Medulla oblongata (tissue), 1 donor: ENCODE measurements at regions not wholly inside any gene's neighbourhood (a gene's known extent, or its start where the extent isn't known, plus 50 kb on each side); places are given as distances from the start of the nearest gene placed in this dataset.
"Not testable (repeated sequence)": the region's sequence is repeated elsewhere in the genome, so short reads cannot be mapped to it uniquely, and the experiment has no call there.

Experiments used
- DNase-seq: peaks from one replicate; pipeline ENCODE4 v3.0.0-alpha.2; 2015; ENCODE audit errors: extremely low spot score

DNA sequence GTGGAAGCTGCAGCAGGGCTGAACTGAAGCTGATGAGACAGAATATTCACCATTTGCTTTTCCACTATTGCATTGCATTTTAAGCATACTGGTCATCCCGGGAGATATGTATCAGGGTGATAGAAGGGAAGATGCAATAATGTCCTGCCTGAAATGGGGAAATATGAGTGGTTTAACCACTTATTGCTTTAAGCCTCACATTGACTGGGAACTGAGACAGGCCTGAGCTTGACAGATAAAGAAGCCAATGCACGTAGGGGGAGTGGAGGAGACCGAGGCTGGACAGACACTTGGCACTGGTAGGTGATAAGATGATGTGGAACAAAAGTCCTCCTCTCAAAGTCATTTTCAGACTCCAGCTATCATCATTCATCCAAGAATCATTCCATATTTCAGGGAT, 911.7 kb upstream of the NCAM2 start:
- DNase-seq, result no peak

DNA sequence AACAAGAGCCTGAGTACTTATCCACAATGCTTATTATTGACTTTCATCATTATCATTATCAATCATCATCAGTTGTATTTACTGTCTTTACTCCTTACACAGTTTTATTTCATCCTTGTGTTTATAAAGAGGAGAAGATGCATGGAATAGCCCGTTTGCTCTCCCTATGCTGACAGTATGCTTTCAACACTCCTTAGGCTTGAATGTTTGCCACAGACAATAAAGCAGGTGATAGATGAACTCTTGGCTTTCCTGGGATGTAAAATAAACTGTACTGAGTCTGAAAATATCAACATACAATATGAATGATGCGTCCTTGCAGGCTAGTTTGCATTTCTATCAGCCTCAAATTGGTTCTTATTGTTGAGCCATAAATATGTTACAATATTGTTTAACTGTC, 891.8 kb upstream of the NCAM2 start:
- no peak for DNase-seq

DNA sequence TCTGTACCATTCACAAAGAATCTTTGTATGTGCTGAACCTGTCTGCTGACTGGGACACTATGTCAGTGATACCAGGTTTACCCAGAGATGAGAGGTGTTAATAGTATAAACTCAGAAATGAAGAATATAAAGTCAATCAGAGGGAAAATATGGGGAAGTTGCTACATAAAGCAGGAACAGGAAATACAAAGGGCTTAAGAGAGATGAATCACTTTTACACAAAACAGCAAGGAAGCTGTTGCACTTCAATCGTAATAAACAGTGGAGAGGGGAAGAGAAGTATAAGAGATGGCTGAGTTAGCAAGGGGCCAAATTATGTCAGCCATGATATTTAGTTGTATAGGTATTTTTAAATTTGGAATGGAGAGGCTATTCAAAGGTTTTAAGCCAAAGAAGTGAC, 890.2 kb upstream of the NCAM2 start:
- no peak for DNase-seq

DNA sequence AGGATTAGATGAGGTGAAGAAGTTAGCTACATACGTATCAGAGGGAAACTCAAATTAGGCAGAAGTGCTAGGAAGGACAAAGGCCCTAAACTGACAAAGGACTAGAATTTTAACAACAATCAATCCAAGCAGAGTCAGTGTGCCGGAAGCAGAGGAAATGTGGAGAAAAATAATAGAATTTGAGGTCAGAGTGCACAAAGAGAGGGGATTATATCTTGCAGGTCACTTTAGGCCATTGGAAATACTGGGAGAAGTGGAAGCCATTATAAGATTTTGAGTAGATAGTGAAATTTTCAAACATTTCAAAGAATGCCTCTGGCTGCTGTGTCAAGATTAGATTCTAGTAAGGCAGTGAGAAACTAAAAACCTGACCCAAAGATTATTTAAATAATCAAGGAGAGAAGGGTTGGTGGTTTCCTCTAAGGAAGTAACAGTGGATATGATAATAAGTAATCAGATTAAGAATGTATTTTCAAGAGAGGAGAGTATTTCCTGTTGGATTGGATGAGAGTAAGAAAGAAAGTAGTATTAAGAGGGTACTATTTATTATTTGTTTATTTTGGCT, 889.2 kb upstream of the NCAM2 start:
- no peak for DNase-seq

DNA sequence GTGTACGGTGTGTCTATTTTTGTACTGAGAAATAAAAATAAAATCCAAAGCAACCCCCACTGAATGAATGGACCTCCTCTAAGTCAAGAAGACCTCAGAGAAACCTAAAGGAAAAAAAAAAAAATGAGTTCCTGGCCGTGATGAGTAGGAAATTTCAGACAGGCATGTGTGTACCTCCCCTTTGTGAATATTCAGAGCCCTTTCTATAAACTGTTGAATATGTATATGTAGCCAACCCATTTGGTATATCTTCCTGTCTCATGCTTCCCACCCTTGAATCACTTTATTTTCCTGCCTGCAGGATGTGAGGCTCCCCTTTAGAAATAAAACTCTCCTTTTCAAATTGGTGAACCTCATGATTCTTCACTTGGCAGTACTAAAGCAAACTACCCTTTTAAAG, 887.8 kb upstream of the NCAM2 start:
- no peak for DNase-seq

DNA sequence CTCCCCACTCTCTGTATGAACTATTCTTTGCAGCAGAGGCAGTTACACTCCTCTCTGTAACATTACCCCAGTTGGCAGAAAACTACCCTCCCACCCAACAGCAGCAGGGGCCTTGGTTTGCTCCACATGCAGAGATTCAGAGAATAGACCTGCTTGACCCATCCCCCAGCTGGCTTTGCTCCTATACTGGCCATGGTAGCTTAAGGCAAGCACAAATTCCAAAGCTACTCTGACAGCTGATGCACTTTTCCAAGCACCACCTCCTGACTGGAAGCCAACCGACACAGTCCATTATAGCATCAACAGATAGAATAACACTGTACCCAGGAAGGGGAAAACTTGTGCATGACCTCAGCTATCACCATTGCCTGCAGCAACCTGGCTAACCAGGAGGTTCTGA, 846.5 kb upstream of the NCAM2 start:
- DNase-seq, result no peak

DNA sequence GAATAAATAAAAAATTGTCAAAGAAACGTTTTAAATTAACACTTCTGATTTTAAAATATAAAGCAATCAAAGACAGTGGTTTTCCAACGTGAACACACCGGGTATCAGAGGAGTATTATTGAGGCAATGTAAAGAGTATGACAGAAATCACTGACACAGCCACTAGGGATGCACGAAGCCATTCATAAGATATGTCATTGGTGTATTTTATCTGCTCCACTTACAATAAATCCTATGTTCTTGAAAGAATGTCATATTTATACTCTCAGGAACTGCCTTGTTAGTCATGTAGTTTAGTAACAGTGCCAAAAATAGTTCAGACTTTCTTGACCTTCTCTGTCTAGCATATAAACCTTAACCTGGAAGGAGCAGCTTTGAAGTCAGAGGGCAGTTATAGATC, 835.0 kb upstream of the NCAM2 start:
- no peak for DNase-seq

DNA sequence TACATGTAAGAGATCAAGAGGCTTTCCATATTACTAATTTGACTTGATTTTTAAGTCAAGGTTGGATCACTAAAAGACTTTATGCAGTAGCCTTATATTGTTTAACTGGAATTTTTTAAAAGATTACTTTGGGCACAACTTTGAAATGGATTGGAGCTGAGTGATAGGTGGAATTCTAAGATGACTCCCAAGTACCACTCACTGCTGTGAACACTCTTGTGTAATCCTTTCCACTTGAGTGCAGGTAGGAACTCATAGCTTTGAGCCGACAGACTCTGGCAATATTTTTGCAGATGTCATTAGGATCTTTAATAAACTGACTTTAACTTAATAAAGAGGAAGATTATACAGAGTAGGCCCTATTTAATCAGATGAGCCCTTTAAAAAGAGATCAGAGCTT, 831.1 kb upstream of the NCAM2 start:
- no peak for DNase-seq

DNA sequence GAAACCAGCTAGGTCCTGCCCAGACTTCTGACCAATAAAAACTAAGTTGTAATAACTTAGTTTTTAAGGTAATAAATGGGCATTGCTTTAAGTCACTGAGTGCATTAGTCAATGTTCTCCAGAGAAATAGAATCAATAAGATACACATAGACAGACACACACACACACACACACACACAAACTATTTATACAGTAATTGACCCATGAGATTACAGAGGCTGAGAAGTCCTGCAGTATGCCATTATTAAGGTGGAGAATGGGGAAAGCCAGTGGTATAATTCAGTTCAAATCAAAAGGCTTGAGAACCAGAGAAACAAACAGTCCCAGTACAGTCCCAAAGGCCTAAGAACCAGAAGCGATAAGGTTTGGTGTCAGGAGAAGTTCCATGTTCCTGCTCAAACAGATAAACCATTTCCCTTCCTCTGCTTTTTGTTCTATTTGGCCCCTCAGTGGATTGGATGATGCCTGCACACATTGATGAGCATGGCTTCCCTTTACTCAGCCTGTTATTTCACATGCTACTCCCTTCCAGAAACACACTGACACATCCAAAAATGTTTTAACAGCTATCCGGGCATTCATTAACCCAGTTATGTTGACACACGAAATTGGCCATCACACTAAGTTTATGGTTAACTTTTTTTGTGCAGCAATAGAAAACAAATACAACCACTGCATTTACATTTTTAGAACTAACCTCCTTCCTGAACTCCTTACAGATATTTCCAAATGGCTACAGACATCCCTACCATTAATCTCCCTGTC, 828.2 kb upstream of the NCAM2 start:
- no peak for DNase-seq

DNA sequence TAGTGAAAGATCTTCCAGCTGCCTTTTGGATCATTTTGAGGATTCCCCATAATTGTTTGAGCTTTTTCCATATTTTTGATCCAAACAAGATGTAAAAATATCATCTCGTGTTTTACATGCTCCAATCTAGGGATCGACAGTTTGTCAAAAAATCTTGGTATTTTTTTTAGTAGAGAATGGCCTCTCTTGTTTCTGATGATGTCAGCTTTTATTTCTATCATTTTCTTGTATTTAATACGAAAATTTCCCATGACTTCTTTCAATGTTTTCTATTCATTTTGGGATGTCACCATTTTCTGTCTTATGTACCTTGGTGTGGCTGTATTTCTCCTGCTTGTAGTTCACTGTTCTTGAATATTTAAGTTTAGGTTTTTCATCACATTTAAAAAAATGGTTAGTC, 812.0 kb upstream of the NCAM2 start:
- DNase-seq, result no peak

DNA sequence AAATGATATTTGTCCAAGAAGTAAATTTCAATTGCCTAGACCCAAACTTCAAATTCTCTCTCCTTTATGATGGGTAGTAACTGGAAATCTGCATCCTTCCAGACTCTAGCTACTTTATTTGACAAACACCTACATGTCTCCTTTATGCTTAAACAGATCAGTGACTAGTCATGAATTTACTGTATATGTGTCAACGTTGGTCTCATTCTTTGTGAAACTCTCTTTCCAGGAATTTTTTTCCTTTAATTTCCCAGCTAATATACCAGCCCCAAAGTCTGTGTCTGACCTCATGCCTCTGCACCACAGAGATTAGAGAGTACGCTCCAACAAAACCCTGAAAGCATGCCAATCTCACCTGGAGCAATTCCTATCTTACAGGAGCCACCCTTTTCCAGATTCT, 811.2 kb upstream of the NCAM2 start:
- DNase-seq, result no peak

DNA sequence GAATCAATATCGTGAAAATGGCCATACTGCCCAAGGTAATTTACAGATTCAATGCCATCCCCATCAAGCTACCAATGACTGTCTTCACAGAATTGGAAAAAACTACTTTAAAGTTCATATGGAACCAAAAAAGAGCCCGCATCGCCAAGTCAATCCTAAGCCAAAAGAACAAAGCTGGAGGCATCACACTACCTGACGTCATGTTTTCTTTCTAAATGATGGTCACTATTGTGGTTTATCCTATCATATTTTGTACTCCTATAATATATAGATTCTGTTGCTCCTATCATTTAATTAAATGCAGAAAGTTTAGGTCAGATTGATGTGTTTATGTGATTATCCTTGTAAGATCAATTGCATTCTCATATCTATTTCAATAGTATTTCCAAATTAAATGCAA, 796.9 kb upstream of the NCAM2 start:
- not testable (repeated sequence) for DNase-seq

DNA sequence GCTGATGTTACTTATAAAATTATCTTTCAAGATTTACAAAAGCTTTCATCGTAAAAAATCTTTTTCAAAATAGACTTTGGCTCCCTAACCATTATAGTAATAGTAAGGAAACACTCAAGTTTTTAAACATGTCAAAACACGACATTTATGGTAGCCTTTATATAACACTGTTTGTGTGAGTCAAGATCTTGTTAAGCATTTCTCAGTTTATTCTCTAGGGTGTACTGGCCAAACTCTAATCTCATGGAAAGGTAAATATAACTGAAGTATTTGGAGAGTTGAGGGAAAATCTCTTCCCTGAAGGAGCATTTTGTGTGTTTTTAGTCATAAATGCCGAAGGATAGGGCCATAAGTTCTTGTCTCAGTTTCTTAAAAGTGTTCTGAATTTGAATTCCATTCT, 790.9 kb upstream of the NCAM2 start:
- no peak for DNase-seq

DNA sequence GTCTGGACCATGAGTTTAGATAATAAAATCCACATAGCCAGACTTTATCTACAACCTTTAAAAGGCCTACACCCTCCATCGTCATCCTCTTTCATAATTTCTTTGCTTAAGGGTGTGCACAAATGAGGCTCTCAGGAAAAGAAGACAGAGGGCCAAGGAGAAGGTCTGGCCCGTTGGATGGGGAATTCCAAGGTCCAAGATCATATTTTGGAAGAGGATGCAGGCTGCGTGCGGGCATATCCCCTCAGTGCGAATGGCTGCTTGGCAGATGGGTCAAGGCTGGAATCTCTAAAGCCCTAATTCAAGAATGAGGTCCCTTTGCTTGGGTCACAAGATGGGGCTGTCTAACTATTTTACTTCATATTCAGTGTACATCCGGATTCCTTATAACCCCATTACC, 782.2 kb upstream of the NCAM2 start:
- no peak for DNase-seq

DNA sequence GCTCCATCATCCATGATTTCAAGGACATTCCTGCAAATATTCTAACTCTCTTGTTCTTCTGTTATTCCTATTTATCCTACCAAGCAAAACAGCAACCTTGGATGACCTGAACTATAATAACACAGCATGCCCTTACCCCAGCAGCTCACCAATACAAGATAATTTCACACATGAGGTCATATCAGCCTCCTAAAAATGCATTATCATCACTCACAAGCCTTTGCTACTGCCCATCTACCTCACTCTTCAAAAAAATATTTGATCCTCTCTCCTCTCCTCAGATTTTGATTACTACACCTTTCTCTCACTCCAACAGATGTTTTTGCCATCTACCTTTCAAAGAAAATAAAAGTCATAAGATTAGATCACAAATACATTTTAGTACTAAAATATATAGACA, 777.6 kb upstream of the NCAM2 start:
- DNase-seq, result no peak

DNA sequence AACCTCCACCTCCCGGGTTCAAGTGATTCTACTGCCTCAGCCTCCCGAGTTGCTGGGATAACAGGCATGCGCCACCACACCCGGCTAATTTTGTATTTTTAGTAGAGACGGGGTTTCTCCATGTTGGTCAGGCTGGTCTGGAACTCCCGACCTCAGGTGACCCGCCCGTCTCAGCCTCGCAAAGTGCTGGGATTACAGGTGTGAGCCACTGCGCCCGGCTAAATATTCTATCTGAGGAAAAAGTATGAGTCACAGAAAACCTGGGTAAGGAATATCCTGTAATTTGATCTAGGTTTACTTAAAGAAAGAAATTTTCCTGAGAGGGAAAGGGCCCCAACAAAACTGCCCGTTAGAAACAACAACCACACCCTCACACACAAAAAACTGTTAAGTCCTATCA, 776.2 kb upstream of the NCAM2 start:
- DNase-seq, result not testable (repeated sequence)

DNA sequence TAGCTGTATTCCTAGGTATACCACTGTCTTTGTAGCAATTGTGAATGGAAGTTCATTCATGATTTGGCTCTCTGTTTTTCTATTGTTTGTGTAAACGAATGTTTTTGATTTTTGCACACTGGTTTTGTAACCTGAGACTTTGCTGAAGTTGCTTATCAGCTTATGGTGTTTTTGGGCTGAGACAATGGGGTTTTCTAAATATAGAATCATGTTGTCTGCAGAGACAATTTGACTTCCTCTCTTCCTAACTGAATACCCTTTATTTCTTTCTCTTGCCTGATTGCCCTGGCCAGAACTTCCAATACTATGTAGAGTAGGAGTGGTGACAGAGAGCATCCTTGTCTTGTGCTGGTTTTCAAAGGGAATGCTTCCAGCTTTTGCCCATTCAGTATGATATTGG, 761.6 kb upstream of the NCAM2 start:
- DNase-seq, result not testable (repeated sequence)

DNA sequence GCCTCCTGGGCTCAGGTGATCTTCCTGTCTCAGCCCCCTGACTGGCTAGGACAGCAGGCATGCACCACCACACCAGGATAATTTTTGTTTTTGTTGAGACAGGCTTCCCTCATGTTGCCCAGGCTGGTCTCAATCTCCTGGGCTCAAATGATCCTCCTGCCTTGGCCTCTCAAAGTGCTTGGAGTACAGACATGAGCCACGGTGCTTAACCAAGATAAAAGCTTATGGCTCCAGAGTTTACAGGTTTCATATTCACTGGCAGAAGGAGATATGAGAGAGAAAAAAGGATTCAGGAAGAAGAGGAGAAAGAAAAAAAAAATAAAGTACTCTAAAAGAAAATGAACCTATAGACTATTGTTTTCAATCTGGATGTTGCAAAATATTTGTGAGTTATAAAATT, 748.8 kb upstream of the NCAM2 start:
- DNase-seq, result no peak

DNA sequence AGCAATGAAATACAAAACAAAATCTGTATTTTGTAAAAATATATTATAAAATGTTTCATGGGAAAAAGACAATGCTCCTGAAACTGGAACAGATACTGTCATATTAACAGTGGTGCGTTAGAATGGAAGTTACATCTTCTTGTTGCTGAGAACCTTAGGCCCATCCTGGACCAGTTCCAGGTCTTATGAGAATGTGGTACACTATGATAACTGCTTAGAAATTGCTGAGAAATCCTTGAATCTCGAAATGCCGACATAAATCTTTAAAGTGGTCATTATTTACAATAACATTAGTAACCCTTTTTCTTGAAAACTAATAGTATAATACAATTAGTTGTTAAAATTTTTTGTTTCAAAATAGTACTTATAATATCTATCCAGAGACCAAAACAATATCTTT, 747.9 kb upstream of the NCAM2 start:
- DNase-seq, result no peak

DNA sequence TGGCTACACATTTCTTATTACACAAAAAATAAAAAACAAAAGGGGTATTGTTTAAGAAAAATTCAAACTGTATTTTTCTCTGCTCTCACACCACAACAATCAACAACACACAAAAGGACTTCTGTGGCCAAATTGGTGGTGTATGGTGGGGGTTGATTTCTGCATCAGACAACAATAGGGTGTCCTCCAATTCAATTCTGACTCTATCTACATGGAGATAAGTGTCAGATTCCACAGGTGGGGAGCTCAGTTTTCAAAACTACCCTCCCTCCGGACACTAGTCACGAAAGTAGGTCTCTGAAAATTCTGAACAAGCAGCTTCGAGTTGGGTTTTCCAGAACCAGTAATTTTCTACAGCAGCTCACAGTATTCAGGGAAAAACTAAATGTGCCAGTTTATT, 744.9 kb upstream of the NCAM2 start:
- DNase-seq, result no peak

DNA sequence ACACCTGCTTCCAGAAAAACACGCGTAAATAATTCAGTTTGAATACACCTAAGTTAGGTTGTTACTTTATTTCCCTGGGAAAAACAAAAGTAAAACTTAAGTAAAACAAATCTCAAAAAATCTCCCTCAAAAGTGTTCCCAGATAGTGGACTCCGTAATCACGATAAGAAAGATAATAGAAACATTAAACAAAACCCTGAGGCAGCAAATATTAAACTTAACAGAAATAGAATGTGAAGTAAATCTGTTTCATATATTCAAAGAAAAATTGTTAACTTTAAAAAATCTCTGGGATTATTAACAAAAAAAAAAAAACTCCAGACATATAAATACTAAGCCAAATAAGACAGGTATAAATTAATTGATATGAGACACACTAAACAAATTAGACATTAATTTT, 743.2 kb upstream of the NCAM2 start:
- no peak for DNase-seq

DNA sequence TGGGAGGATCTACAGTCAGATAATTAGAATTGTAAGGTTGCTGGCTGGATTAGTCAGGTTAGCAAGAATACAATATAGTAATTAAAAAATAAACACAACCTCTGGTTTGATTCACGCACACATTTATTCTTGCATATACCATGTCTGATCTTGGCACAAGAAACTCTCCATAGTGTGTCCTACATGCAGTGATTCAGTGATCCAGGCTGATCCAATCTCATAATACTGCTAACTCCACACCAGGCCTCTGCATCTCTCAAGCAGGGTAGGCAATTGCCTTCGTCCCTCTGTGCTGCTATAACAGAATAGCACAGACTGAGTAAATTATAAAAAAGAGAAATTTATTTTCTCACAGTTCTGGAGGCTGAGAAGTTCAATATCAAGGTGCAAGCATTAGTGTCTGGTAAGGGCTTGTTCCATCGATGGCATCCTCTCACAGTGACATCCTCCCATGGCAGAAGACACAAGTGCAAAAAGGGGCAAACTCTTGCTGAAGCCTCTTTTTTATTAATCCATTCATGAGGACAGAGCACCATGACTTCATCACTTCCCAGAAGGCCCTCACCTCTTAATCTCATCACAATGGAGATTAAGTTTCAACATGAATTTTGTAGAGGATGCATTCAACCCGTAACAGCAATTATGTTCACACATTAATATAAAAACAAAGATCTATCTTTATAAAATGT, 741.0 kb upstream of the NCAM2 start:
- DNase-seq, result no peak

DNA sequence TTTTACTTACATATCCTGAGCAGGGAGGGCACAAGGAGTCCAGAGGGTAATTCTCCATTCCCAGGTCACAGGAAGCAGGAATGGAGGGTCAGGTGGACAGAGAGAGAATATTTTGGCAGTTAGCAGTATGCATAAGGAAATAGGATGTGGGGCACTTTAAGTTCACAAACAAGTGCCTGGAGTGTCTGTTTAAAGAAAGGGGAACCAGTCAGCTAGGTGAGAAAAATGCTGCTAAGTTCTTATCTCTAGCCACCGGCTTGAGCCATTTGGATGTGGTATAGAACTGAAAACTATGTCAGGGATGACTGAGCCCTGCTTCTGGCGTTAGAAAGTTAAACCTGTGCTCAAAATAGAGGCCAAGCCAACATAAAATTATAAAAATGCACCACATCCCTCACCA, 739.7 kb upstream of the NCAM2 start:
- DNase-seq, result no peak
